ENCODE measurements at regions not wholly inside any gene's neighbourhood (a gene's known extent, or its start where the extent isn't known, plus 50 kb on each side); places are given as distances from the start of the nearest gene placed in this dataset.

- Histone ChIP-seq H3K36me3 (ENCODE audit: insufficient read depth, low read length) (no peaks in the 10 kb centered on the region), H3K9ac (ENCODE audit: low read length) (no peak overlapping the region), H4K20me1 (ENCODE audit: insufficient read depth) (no peaks in the 10 kb centered on the region)
Measured at GRCh38 chr14:83269583-83269982, 1735.9 kb upstream of the SEL1L start.

GRCh38 chr14:83271663-83272062, 1738.0 kb upstream of the SEL1L start:
- TF ChIP-seq POLR2AphosphoS5 (IDR thresholded peaks at IDR 0.05), result no peak
- TF ChIP-seq MXI1 (conservative IDR thresholded peaks at IDR 0.05; ENCODE audit: poor library complexity, severe bottlenecking), result no peak
- no peak for TF ChIP-seq EP300 (conservative IDR thresholded peaks at IDR 0.05; ENCODE audit: poor library complexity, severe bottlenecking)
- TF ChIP-seq SMC3 (conservative IDR thresholded peaks at IDR 0.05; ENCODE audit: poor library complexity), result no peak
- no peak for TF ChIP-seq RAD21 (conservative IDR thresholded peaks at IDR 0.05)
- TF ChIP-seq REST (IDR thresholded peaks at IDR 0.05; ENCODE audit: borderline replicate concordance), result no peak
- no peak overlapping the region for H3K4me3 ChIP-seq (ENCODE audit: low read length)
- H3K36me3 ChIP-seq (ENCODE audit: insufficient read depth, low read length), result no peaks in the 10 kb centered on the region
- H3K4me2 ChIP-seq (ENCODE audit: low read length), result no peak overlapping the region
- H2AFZ ChIP-seq (ENCODE audit: low read depth, low read length), result no peak overlapping the region
- no peaks in the 10 kb centered on the region for H3K9me3 ChIP-seq (ENCODE audit: low read length)
- no peaks in the 10 kb centered on the region for H3K79me2 ChIP-seq (replicated peaks; ENCODE audit: insufficient read depth, low read length)
- no peaks in the 10 kb centered on the region for H3K9me2 ChIP-seq (ENCODE audit: insufficient read depth, low read length)
- H3F3A ChIP-seq (ENCODE audit: insufficient read depth, low read length, poor library complexity, severe bottlenecking), result no peaks in the 10 kb centered on the region
- H4K20me1 ChIP-seq (ENCODE audit: insufficient read depth), result no peaks in the 10 kb centered on the region
- no peaks in the 10 kb centered on the region for H3K27me3 ChIP-seq (ENCODE audit: insufficient read depth, low read depth, low read length)
- no peak overlapping the region for H3K9ac ChIP-seq (ENCODE audit: low read length)
- no peak overlapping the region for H3K27ac ChIP-seq (ENCODE audit: low read length)

More at GRCh38 chr14:83269583-83269982, 1735.9 kb upstream of the SEL1L start:
- H3F3A ChIP-seq (ENCODE audit: insufficient read depth, low read length, poor library complexity, severe bottlenecking), result no peaks in the 10 kb centered on the region
- H3K9me2 ChIP-seq (ENCODE audit: insufficient read depth, low read length), result no peaks in the 10 kb centered on the region
- H3K4me3 ChIP-seq (ENCODE audit: low read length), result no peak overlapping the region
- H3K9me3 ChIP-seq (ENCODE audit: low read length), result no peaks in the 10 kb centered on the region
- H2AFZ ChIP-seq (ENCODE audit: low read depth, low read length), result no peak overlapping the region
- TF ChIP-seq EZH2 (IDR thresholded peaks at IDR 0.05; ENCODE audit: borderline replicate concordance, insufficient read depth, low read length, poor library complexity, severe bottlenecking) (no peak), MXI1 (conservative IDR thresholded peaks at IDR 0.05; ENCODE audit: poor library complexity, severe bottlenecking) (no peak), SMC3 (conservative IDR thresholded peaks at IDR 0.05; ENCODE audit: poor library complexity) (no peak), POLR2AphosphoS5 (IDR thresholded peaks at IDR 0.05) (no peak), RAD21 (conservative IDR thresholded peaks at IDR 0.05) (no peak), CTCF (IDR thresholded peaks at IDR 0.05; ENCODE audit: poor library complexity, severe bottlenecking) (no peak), REST (IDR thresholded peaks at IDR 0.05; ENCODE audit: borderline replicate concordance) (no peak), EP300 (conservative IDR thresholded peaks at IDR 0.05; ENCODE audit: poor library complexity, severe bottlenecking) (no peak)
- H3K27me3 ChIP-seq (ENCODE audit: insufficient read depth, low read depth, low read length), result no peaks in the 10 kb centered on the region
- no peak overlapping the region for H3K4me2 ChIP-seq (ENCODE audit: low read length)
- H3K27ac ChIP-seq (ENCODE audit: low read length), result no peak overlapping the region
- no peaks in the 10 kb centered on the region for H3K79me2 ChIP-seq (replicated peaks; ENCODE audit: insufficient read depth, low read length)
